ENCODE measurements at regions not wholly inside any gene's neighbourhood (a gene's known extent, or its start where the extent isn't known, plus 50 kb on each side); places are given as distances from the start of the nearest gene placed in this dataset.

DNA sequence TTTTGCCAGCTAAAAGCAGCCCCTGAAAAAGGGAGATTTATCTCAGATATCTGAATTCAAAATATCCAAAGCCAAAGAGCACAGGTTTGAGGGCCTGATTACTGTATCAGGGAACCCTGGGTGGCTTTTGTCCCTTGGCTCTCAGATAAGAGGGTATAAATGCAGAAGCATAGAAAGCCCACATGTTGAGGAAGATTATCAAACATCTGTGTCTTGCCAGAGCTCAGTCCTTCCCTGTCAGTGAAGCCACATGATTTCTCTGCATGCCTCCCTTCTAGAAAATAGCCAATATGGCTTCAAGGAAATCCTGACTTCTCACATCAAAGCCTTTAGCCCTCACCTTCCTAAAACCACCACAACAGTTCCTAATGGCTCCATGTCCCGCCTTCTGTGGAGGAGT, 408.0 kb upstream of the DMAC1 start:
- intact Hi-C loops (cut with DNase I) = no loop called here
- WGBS, 2 donors = 84 to 95% methylated on average over 1 of the region's 1 CpG
- Histone ChIP-seq H3K27ac (no peak overlapping the region), H3K27me3 (no peaks in the 10 kb centered on the region), H3K4me1 (no peaks in the 10 kb centered on the region), H3K4me3 (no peak overlapping the region), H3K36me3 (no peaks in the 10 kb centered on the region), H3K9me3 (no peaks in the 10 kb centered on the region)
- no peak for TF ChIP-seq EP300 (IDR thresholded peaks at IDR 0.05)
- DNase-seq = no peak

DNA sequence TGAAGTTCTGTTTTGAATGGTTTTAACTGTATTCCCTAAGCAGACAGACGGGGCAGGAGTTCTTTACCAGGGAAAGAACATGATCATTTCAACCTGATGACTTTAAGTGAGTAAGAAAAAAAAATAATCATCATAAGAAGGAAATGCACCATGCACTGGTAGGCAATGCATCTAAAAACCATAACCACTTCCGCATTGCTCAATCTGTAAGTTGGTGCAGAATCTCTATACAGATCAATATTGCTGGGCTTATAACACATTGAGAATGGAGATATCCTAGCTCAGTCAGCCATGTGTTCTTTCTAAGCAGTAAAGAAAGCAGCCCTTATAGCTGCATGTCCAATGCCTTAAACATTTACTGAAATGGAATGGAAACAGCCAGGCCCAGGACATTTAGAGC, 407.1 kb upstream of the DMAC1 start:
- Histone ChIP-seq H3K36me3 (no peaks in the 10 kb centered on the region), H3K27ac (no peak overlapping the region), H3K27me3 (no peaks in the 10 kb centered on the region), H3K4me1 (no peaks in the 10 kb centered on the region), H3K9me3 (no peaks in the 10 kb centered on the region), H3K4me3 (no peak overlapping the region)
- TF ChIP-seq, protein P1, sequence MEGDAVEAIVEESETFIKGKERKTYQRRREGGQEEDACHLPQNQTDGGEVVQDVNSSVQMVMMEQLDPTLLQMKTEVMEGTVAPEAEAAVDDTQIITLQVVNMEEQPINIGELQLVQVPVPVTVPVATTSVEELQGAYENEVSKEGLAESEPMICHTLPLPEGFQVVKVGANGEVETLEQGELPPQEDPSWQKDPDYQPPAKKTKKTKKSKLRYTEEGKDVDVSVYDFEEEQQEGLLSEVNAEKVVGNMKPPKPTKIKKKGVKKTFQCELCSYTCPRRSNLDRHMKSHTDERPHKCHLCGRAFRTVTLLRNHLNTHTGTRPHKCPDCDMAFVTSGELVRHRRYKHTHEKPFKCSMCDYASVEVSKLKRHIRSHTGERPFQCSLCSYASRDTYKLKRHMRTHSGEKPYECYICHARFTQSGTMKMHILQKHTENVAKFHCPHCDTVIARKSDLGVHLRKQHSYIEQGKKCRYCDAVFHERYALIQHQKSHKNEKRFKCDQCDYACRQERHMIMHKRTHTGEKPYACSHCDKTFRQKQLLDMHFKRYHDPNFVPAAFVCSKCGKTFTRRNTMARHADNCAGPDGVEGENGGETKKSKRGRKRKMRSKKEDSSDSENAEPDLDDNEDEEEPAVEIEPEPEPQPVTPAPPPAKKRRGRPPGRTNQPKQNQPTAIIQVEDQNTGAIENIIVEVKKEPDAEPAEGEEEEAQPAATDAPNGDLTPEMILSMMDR (IDR thresholded peaks at IDR 0.05) = no peak
- TF ChIP-seq POLR2A (IDR thresholded peaks at IDR 0.05) (no peak), POLR2AphosphoS5 (IDR thresholded peaks at IDR 0.05) (no peak), EP300 (IDR thresholded peaks at IDR 0.05) (no peak)
- 47 to 54% methylated on average over 2 of the region's 2 CpGs for WGBS, 2 donors
- intact Hi-C loops (cut with DNase I) = no loop called here
- DNase-seq = no peak

DNA sequence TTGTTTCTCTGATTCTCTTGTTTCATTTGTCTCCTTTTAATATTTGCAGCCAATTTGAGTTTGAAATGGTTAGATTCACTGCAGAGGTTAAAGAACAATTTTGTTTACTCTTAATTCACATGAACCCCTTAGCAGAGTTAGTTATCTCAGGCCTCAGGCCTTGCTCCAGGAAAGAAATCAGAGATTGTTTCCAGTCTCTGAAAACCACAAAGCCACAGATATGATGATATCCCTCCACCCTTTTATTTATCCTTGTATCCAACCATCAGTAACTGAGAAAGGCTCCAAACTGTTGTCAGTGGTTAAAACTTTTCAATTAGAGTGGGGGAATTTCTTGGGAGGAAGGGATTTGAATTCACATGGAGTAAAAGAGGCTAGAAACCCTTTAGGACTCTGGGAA, 406.0 kb upstream of the DMAC1 start:
- TF ChIP-seq, protein P1 (IDR thresholded peaks at IDR 0.05) = no peak
- no peak for TF ChIP-seq EP300 (IDR thresholded peaks at IDR 0.05)
- TF ChIP-seq POLR2AphosphoS5 (IDR thresholded peaks at IDR 0.05) = no peak
- TF ChIP-seq POLR2A (IDR thresholded peaks at IDR 0.05) = no peak
- no peaks in the 10 kb centered on the region for H3K9me3 ChIP-seq
- DNase-seq = no peak
- intact Hi-C loops (cut with DNase I) = no loop called here
- no peaks in the 10 kb centered on the region for H3K36me3 ChIP-seq
- H3K4me3 ChIP-seq = no peak overlapping the region
- H3K27me3 ChIP-seq = no peaks in the 10 kb centered on the region
- H3K4me1 ChIP-seq = no peaks in the 10 kb centered on the region
- H3K27ac ChIP-seq = no peak overlapping the region

DNA sequence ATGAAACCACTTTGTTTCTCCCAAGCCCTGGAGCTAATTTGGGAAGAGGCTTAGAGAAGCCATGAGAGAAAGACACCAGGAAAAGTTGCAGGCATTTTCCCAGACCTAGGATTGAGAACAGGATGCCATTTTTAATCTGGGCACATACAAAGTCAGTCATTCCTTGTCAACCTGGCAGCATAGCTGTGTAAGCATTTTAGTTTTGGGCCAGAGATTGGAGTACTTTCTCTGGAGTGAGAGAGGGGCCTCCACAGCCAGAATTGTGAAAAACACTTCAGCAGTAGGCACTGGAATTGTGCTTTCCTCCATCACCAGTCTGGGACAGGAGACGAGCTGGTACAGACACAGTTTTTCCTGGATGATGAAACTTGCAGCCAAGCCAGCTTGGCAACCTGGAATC, 390.3 kb upstream of the DMAC1 start:
- no peaks in the 10 kb centered on the region for H3K4me1 ChIP-seq
- H3K4me3 ChIP-seq = no peak overlapping the region
- intact Hi-C loops (cut with DNase I) = no loop called here
- TF ChIP-seq POLR2AphosphoS5 (IDR thresholded peaks at IDR 0.05) (no peak), POLR2A (IDR thresholded peaks at IDR 0.05) (no peak), EP300 (IDR thresholded peaks at IDR 0.05) (no peak)
- TF ChIP-seq, protein P1 (IDR thresholded peaks at IDR 0.05) = no peak
- DNase-seq = no peak
- H3K9me3 ChIP-seq = peaks cover 0 to 10% (median 3%) of the 10 kb centered on the region in 4 donors
- H3K27ac ChIP-seq = no peak overlapping the region
- 93 to 95% methylated on average over 1 of the region's 1 CpG for WGBS, 2 donors
- H3K36me3 ChIP-seq = no peaks in the 10 kb centered on the region
- H3K27me3 ChIP-seq = no peaks in the 10 kb centered on the region

DNA sequence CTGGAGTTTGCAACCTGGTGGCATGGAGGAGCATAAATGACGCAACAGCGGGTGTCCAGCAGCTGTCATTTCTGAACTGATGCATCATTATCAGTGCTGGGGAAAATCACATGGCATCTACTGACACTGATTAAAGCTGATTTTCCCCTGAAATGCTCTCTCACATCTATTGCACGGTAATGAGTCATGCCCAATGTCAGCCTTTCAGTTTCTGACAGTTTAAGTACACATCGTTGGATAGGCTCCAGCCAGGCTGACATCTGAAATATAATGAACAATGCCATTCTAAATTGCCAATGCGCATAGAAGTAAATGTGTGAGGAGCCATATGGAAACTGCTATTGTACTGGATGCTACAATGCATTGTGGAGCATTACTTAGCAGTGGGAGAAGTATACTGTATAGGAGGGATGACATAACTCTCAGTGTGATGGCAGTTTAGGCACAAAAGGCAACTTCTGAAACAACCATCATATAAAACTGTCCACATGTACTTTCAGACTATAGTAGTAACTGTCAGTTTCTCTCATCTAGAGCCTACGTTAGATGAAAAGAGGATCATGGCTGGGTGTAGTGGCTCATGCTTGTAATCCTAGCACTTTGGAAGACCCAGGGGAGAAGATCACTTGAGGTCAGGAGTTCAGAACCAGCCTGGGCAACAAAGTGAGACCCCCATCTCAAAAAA, 389.3 kb upstream of the DMAC1 start:
- H3K27ac ChIP-seq = no peak overlapping the region
- DNase-seq = no peak
- WGBS, 2 donors = 81 to 88% methylated on average over 6 of the region's 6 CpGs
- TF ChIP-seq, protein P1 (IDR thresholded peaks at IDR 0.05) = no peak
- TF ChIP-seq POLR2A (IDR thresholded peaks at IDR 0.05) (no peak), POLR2AphosphoS5 (IDR thresholded peaks at IDR 0.05) (no peak), EP300 (IDR thresholded peaks at IDR 0.05) (no peak)
- no peaks in the 10 kb centered on the region for H3K36me3 ChIP-seq
- intact Hi-C loops (cut with DNase I) = no loop called here
- H3K4me1 ChIP-seq = no peaks in the 10 kb centered on the region
- H3K27me3 ChIP-seq = no peaks in the 10 kb centered on the region
- peaks cover 0 to 10% (median 3%) of the 10 kb centered on the region in 4 donors for H3K9me3 ChIP-seq
- H3K4me3 ChIP-seq = no peak overlapping the region
